K562 (cell line): ENCODE measurements at regions not wholly inside any gene's neighbourhood (a gene's known extent, or its start where the extent isn't known, plus 50 kb on each side); places are given as distances from the start of the nearest gene placed in this dataset.
A peak's percentile ranks its signal among the peaks of the same experiment; 100 is the strongest.

Experiments
- ASH1L ChIP-seq: fragments of 450-650 bp; IDR thresholded peaks from 2 replicates; pipeline ENCODE4 v1.6.1; 2018; ENCODE audit warnings: borderline replicate concordance, mild to moderate bottlenecking, low read depth; ENCODE audit not compliant: partially characterized antibody
- CAMTA2 ChIP-seq: fragments of 250-450 bp; sonication (Bioruptor Pico); conservative IDR thresholded peaks from 2 replicates; pipeline ENCODE4 v1.5.1; 2022
- CEBPB ChIP-seq: fragments of 450-650 bp; IDR thresholded peaks from 2 replicates; pipeline ENCODE4 v1.6.1; 2016; ENCODE audit warnings: missing genetic modification characterization, missing compliant biosample characterization
- L3MBTL2 ChIP-seq: fragments of 450-650 bp; IDR thresholded peaks from 2 replicates; pipeline ENCODE4 v1.6.1; 2016; ENCODE audit warnings: mild to moderate bottlenecking, moderate library complexity
- MEIS2 ChIP-seq: fragments of 450-650 bp; IDR thresholded peaks from 2 replicates; pipeline ENCODE4 v1.6.1; 2014; ENCODE audit warnings: mild to moderate bottlenecking; ENCODE audit not compliant: partially characterized antibody
- NCOA1 ChIP-seq: fragments of 450-650 bp; IDR thresholded peaks from 2 replicates; pipeline ENCODE4 v1.6.1; 2016; ENCODE audit warnings: low read depth
- NRF1 ChIP-seq, 2 experiments: fragments of 450-650 bp; IDR thresholded peaks in 1 of 2; conservative IDR thresholded peaks in 1 of 2; 2 replicates each; pipeline ENCODE4 v1.6.1; 2014; ENCODE audit warnings: mild to moderate bottlenecking in 2 of 2
- ZFP30 ChIP-seq: fragments of 250-450 bp; sonication (Bioruptor Pico); IDR thresholded peaks from 2 replicates; pipeline ENCODE4 v1.8.0; 2022; ENCODE audit warnings: moderate library complexity, mild to moderate bottlenecking, inconsistent platforms, borderline replicate concordance
- TF ChIP-seq, protein P1 (sequence below), 2 experiments: fragments of 450-650 bp; formaldehyde crosslinking in 1 of 2; IDR thresholded peaks; 2 replicates each; pipeline versions ENCODE4 v1.4.0 to v1.6.1; 2014 to 2020; ENCODE audit warnings: mild to moderate bottlenecking in 2 of 2, borderline replicate concordance in 1 of 2, low read depth in 1 of 2
- TF ChIP-seq, protein P2 (sequence below): IDR thresholded peaks from 2 replicates; pipeline ENCODE4 v1.6.1; 2016; ENCODE audit warnings: missing genetic modification characterization, missing compliant biosample characterization
- TF ChIP-seq, protein P3 (sequence below): fragments of 250-450 bp; sonication (Bioruptor Pico); IDR thresholded peaks from 2 replicates; pipeline ENCODE4 v1.8.0; 2022; ENCODE audit warnings: moderate library complexity, mild to moderate bottlenecking, inconsistent platforms
- TF ChIP-seq, protein P4 (sequence below): fragments of 450-650 bp; IDR thresholded peaks from 2 replicates; pipeline ENCODE4 v1.6.1; 2016
- TF ChIP-seq, protein P5 (sequence below): sonication (generic); IDR thresholded peaks from 2 replicates; pipeline ENCODE4 v1.6.1; 2016
- TF ChIP-seq, protein P6 (sequence below): sonication (generic); formaldehyde crosslinking; IDR thresholded peaks from 2 replicates; pipeline ENCODE4 v1.5.0; 2020; ENCODE audit warnings: missing genetic modification reagents

DNA sequence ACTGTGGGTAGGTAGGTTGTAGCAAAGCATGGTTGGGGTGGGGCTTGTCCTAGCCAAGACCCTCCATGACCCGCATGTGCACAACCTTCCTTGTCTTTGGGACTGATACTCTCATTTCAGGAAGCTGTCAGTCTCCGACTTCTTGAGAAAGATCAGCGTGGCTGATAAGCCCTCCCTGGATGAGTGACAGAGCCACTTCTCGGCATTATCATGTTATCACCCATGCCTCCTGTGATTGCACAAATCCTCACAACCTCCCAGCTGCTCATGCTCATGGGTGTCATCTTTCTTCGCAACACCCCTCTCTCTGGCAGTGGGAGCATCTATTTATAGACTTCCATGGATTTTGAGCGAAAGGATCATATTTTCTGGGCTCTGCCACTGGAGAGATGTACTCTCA lies 314.2 kb downstream of the FOXL1 start (continued):
- TF ChIP-seq MEIS2 = peak; percentile 60
- peak; percentile 22 to 35; a peak in 2 of 4 replicates for TF ChIP-seq NRF1 (conservative IDR thresholded peaks at IDR 0.05 in 1 of 2, IDR thresholded peaks at IDR 0.05 in 1 of 2)
- TF ChIP-seq L3MBTL2 = peak; percentile 40; the same call in 1 of the 2 replicates
- TF ChIP-seq, protein P1, sequence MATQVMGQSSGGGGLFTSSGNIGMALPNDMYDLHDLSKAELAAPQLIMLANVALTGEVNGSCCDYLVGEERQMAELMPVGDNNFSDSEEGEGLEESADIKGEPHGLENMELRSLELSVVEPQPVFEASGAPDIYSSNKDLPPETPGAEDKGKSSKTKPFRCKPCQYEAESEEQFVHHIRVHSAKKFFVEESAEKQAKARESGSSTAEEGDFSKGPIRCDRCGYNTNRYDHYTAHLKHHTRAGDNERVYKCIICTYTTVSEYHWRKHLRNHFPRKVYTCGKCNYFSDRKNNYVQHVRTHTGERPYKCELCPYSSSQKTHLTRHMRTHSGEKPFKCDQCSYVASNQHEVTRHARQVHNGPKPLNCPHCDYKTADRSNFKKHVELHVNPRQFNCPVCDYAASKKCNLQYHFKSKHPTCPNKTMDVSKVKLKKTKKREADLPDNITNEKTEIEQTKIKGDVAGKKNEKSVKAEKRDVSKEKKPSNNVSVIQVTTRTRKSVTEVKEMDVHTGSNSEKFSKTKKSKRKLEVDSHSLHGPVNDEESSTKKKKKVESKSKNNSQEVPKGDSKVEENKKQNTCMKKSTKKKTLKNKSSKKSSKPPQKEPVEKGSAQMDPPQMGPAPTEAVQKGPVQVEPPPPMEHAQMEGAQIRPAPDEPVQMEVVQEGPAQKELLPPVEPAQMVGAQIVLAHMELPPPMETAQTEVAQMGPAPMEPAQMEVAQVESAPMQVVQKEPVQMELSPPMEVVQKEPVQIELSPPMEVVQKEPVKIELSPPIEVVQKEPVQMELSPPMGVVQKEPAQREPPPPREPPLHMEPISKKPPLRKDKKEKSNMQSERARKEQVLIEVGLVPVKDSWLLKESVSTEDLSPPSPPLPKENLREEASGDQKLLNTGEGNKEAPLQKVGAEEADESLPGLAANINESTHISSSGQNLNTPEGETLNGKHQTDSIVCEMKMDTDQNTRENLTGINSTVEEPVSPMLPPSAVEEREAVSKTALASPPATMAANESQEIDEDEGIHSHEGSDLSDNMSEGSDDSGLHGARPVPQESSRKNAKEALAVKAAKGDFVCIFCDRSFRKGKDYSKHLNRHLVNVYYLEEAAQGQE (IDR thresholded peaks at IDR 0.05; ENCODE audit: borderline replicate concordance) = no peak
- TF ChIP-seq, protein P1 (CRISPR knock-in tag; IDR thresholded peaks at IDR 0.05; ENCODE audit: low read depth) = no peak
- no peak for TF ChIP-seq CAMTA2
- TF ChIP-seq, protein P2, sequence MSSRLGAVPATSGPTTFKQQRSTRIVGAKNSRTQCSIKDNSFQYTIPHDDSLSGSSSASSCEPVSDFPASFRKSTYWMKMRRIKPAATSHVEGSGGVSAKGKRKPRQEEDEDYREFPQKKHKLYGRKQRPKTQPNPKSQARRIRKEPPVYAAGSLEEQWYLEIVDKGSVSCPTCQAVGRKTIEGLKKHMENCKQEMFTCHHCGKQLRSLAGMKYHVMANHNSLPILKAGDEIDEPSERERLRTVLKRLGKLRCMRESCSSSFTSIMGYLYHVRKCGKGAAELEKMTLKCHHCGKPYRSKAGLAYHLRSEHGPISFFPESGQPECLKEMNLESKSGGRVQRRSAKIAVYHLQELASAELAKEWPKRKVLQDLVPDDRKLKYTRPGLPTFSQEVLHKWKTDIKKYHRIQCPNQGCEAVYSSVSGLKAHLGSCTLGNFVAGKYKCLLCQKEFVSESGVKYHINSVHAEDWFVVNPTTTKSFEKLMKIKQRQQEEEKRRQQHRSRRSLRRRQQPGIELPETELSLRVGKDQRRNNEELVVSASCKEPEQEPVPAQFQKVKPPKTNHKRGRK (tag) = no peak
- TF ChIP-seq, protein P3, sequence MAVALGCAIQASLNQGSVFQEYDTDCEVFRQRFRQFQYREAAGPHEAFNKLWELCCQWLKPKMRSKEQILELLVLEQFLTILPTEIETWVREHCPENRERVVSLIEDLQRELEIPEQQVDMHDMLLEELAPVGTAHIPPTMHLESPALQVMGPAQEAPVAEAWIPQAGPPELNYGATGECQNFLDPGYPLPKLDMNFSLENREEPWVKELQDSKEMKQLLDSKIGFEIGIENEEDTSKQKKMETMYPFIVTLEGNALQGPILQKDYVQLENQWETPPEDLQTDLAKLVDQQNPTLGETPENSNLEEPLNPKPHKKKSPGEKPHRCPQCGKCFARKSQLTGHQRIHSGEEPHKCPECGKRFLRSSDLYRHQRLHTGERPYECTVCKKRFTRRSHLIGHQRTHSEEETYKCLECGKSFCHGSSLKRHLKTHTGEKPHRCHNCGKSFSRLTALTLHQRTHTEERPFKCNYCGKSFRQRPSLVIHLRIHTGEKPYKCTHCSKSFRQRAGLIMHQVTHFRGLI (CRISPR knock-in tag) = no peak
- TF ChIP-seq, protein P4, sequence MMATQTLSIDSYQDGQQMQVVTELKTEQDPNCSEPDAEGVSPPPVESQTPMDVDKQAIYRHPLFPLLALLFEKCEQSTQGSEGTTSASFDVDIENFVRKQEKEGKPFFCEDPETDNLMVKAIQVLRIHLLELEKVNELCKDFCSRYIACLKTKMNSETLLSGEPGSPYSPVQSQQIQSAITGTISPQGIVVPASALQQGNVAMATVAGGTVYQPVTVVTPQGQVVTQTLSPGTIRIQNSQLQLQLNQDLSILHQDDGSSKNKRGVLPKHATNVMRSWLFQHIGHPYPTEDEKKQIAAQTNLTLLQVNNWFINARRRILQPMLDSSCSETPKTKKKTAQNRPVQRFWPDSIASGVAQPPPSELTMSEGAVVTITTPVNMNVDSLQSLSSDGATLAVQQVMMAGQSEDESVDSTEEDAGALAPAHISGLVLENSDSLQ = peak; percentile 94
- no peak for TF ChIP-seq ZFP30 (CRISPR knock-in tag)
- TF ChIP-seq ASH1L = no peak
- no peak for TF ChIP-seq NCOA1
- TF ChIP-seq, protein P5, sequence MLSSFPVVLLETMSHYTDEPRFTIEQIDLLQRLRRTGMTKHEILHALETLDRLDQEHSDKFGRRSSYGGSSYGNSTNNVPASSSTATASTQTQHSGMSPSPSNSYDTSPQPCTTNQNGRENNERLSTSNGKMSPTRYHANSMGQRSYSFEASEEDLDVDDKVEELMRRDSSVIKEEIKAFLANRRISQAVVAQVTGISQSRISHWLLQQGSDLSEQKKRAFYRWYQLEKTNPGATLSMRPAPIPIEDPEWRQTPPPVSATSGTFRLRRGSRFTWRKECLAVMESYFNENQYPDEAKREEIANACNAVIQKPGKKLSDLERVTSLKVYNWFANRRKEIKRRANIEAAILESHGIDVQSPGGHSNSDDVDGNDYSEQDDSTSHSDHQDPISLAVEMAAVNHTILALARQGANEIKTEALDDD = no peak
- TF ChIP-seq, protein P6, sequence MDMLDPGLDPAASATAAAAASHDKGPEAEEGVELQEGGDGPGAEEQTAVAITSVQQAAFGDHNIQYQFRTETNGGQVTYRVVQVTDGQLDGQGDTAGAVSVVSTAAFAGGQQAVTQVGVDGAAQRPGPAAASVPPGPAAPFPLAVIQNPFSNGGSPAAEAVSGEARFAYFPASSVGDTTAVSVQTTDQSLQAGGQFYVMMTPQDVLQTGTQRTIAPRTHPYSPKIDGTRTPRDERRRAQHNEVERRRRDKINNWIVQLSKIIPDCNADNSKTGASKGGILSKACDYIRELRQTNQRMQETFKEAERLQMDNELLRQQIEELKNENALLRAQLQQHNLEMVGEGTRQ (CRISPR knock-in tag) = no peak
- TF ChIP-seq CEBPB (tag) = 0 out of 2 replicates have a peak, but pooled peaks have one; percentile 17
